MCF 10A (cell line): ENCODE measurements at regions not wholly inside any gene's neighbourhood (a gene's known extent, or its start where the extent isn't known, plus 50 kb on each side); places are given as distances from the start of the nearest gene placed in this dataset.

Experiments used
- BruUV-seq: library from RNA; stranded (reverse); fragments of 400-500 nt; replicated peaks from 2 replicates; lab custom pipeline; 2021; lab: Mats Ljungman, UMichigan
- CTCF ChIA-PET: fragments of 300-600 bp; sonication (Branson Sonifier 250); formaldehyde crosslinking; extraction: SDS; loops from one replicate; lab custom pipeline; 2021; ENCODE audit warnings: antibody characterized with exemption, inconsistent platforms; lab: Yijun Ruan, JAX
- POLR2A ChIA-PET: fragments of 300-600, 350-650 bp; sonication (Branson Sonifier 250); formaldehyde crosslinking; extraction: SDS; loops from one replicate; lab custom pipeline; 2020; ENCODE audit warnings: antibody characterized with exemption, inconsistent platforms; lab: Yijun Ruan, JAX
- DNase-seq: peaks from one replicate; pipeline ENCODE4 v3.0.0-alpha.2; 2018; ENCODE audit not compliant: unreplicated experiment
- H3K27ac Mint-ChIP-seq: one replicate; pipeline ENCODE4 v1.8.0; 2022; ENCODE audit warnings: mild to moderate bottlenecking, low read depth, mixed read lengths; ENCODE audit not compliant: unreplicated experiment
- H3K27me3 Mint-ChIP-seq: one replicate; pipeline ENCODE4 v1.8.0; 2022; ENCODE audit warnings: mixed read lengths; ENCODE audit not compliant: insufficient read depth, unreplicated experiment
- H3K36me3 Mint-ChIP-seq: one replicate; pipeline ENCODE4 v1.8.0; 2022; ENCODE audit warnings: mild to moderate bottlenecking, moderate library complexity, mixed read lengths; ENCODE audit not compliant: insufficient read depth, unreplicated experiment
- H3K4me1 Mint-ChIP-seq: one replicate; pipeline ENCODE4 v1.8.0; 2022; ENCODE audit warnings: mixed read lengths; ENCODE audit not compliant: insufficient read depth, unreplicated experiment
- H3K4me3 Mint-ChIP-seq: one replicate; pipeline ENCODE4 v1.8.0; 2022; ENCODE audit warnings: mild to moderate bottlenecking, moderate library complexity, mixed read lengths; ENCODE audit not compliant: unreplicated experiment
- H3K9me3 Mint-ChIP-seq: one replicate; pipeline ENCODE4 v1.8.0; 2022; ENCODE audit warnings: mixed read lengths; ENCODE audit not compliant: unreplicated experiment
- intact Hi-C: fragments of 100-400 bp; cut with micrococcal nuclease; formaldehyde crosslinking; loops from 2 replicates; pipeline ENCODE4 v1.14.1; 2022
- TF ChIP-seq, protein P1 (sequence below): fragments of 200-600 bp; IDR thresholded peaks from one replicate; pipeline ENCODE4 v1.8.0; 2022; ENCODE audit warnings: antibody characterized with exemption, mild to moderate bottlenecking; ENCODE audit not compliant: unreplicated experiment

DNA sequence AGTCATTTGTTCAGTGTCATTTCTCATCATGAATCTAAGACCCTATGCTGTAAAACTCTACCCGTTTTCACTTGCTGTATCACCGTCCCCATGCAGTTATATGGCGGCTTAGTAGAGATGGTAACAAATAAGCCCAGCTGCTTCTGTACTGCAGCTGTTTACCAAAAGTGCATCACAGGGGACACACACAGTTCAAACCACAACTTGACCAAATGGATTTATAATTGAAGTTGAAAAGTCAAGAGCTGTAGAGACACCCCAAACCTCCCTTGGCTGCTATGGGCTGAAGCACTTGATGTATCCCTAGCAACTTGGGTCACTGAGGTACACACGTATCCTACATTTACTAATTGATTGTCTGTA lies 219.0 kb upstream of the FGF13 start:
- POLR2A ChIA-PET, result no interaction called here
- BruUV-seq, result no TSS peak

DNA sequence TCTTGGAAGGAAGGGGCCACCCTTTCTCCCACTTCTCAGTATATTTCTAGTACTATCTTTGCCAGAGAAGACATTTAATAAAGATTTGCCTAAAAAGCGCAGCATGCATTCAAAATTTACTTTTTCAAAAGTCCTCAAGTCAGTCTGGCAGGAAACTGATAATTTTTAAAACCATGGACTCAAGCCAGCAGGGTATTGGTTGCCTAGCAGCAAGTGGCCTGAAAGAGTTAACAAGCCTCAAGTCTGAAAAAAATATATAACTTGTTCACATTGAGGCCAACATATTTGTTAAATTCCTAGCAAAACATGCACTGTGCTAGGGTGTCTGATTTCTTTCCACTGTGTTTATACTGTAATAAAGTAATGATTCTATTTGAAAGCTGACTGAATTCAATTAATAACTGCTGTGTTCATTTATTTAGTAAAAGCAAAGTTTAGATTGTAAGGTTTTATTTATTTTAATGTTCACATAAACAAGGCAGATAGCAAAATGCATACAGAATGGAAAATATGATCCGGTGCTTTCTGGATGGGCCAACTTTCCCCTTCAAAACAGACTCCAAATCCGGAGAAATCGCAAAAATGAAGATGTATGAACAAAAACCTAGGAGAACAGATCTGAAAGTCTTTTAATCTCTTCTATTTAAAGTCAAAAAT lies 218.5 kb upstream of the FGF13 start:
- Mint-ChIP-seq H3K36me3 (no peaks in the 10 kb centered on the region), H3K4me1 (peaks cover 9% of the 10 kb centered on the region), H3K4me3 (no peak overlapping the region), H3K9me3 (peaks cover 8% of the 10 kb centered on the region), H3K27ac (no peak overlapping the region), H3K27me3 (no peaks in the 10 kb centered on the region)
- TF ChIP-seq, protein P1, sequence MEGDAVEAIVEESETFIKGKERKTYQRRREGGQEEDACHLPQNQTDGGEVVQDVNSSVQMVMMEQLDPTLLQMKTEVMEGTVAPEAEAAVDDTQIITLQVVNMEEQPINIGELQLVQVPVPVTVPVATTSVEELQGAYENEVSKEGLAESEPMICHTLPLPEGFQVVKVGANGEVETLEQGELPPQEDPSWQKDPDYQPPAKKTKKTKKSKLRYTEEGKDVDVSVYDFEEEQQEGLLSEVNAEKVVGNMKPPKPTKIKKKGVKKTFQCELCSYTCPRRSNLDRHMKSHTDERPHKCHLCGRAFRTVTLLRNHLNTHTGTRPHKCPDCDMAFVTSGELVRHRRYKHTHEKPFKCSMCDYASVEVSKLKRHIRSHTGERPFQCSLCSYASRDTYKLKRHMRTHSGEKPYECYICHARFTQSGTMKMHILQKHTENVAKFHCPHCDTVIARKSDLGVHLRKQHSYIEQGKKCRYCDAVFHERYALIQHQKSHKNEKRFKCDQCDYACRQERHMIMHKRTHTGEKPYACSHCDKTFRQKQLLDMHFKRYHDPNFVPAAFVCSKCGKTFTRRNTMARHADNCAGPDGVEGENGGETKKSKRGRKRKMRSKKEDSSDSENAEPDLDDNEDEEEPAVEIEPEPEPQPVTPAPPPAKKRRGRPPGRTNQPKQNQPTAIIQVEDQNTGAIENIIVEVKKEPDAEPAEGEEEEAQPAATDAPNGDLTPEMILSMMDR, result no peak
- ChIA-PET CTCF (no interaction called here), POLR2A (no interaction called here)
- intact Hi-C loops, result no loop called here
- no TSS peak for BruUV-seq
- DNase-seq, result no peak

More for the DNA sequence above, 219.0 kb upstream of the FGF13 start:
- CTCF ChIA-PET, result interaction anchor here (1.3 kb wide), 1 partner anchor 9 kb away, joined by 3 read pairs; no protein-coding TSS in a partner anchor
- Mint-ChIP-seq H3K36me3 (no peaks in the 10 kb centered on the region), H3K27me3 (no peaks in the 10 kb centered on the region), H3K27ac (no peak overlapping the region), H3K9me3 (peaks cover 8% of the 10 kb centered on the region), H3K4me1 (peaks cover 4% of the 10 kb centered on the region), H3K4me3 (no peak overlapping the region)
- DNase-seq, result no peak
- intact Hi-C loops, result no loop called here
- TF ChIP-seq, protein P1, result no peak

DNA sequence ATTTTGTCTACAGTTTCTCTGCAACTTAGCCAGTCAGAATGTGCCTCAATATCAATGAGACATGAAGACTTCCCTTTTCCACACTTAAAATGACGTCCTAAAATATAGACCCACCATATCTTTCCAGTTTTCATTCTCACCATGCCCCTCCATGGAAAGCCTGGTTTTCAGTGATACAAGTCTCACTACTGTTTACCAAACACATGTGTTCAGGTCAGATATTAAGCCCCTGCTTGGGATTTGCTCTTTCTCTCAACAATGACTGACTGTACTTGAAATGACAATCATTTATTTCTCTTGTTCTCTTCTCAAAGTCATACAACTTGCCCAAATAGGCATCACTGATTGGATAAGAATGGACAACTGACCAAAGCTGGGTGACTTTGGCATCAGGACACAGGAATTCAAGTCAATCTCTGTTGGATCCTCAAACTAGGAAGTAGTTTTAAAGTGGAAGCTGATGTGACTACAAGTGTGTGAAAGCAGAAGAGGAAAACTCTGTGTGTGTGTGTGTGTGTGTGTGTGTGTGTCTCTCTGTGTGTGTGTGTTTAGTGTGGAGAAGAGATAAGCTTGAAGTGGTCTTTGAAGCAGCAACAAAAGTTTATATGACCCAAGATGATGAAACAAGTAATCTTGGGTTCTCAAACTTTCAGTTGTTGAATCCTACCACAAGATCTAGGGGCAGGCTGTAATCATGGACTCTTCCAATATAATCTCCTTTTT lies 217.4 kb upstream of the FGF13 start:
- TF ChIP-seq, protein P1, result no peak
- Mint-ChIP-seq H3K4me3 (no peak overlapping the region), H3K4me1 (peaks cover 11% of the 10 kb centered on the region), H3K27ac (no peak overlapping the region), H3K36me3 (no peaks in the 10 kb centered on the region), H3K9me3 (peaks cover 8% of the 10 kb centered on the region), H3K27me3 (no peaks in the 10 kb centered on the region)
- CTCF ChIA-PET, result no interaction called here
- intact Hi-C loops, result no loop called here
- BruUV-seq, result no TSS peak
- DNase-seq, result no peak
- POLR2A ChIA-PET, result interaction anchor here (0.6 kb wide), 1 partner anchor 32 kb away, joined by 3 read pairs; no protein-coding TSS in a partner anchor

DNA sequence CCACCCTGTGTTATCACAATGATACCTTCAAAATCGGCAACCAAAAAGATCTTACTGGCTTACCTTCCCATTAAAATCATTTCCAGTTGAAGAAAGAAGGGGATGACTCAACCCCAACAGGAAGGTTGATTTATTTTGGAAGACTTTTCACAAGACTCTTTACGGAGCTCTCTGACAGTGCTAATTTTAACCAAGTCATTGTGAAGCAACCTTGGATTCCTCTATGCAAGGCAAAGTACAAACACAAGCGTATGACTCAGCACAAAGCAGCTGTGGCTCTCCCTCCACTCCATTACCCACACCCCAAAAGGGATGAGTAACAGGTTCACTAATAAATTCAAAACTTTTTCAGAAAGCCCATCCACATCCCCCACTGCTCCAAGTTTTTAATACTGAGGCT lies 213.8 kb upstream of the FGF13 start:
- intact Hi-C loops, result no loop called here
- H3K36me3 Mint-ChIP-seq, result no peaks in the 10 kb centered on the region
- POLR2A ChIA-PET, result interaction anchor here (0.9 to 1.5 kb wide), 5 partner anchors 19 to 1005 kb away, joined by 3 to 6 read pairs (median 3); no protein-coding TSS in a partner anchor
- H3K9me3 Mint-ChIP-seq, result peaks cover 16% of the 10 kb centered on the region
- no peak overlapping the region for H3K4me3 Mint-ChIP-seq
- BruUV-seq, result no TSS peak
- CTCF ChIA-PET, result no interaction called here
- peaks cover 11% of the 10 kb centered on the region for H3K4me1 Mint-ChIP-seq
- peak overlapping the region; percentile 77 for H3K27ac Mint-ChIP-seq
- DNase-seq, result peak; percentile 89
- TF ChIP-seq, protein P1, result no peak
- no peaks in the 10 kb centered on the region for H3K27me3 Mint-ChIP-seq
